Retinal pigment epithelial cell (primary cell): ENCODE measurements at regions not wholly inside any gene's neighbourhood (a gene's known extent, or its start where the extent isn't known, plus 50 kb on each side); places are given as distances from the start of the nearest gene placed in this dataset.

Source experiments
- DNase-seq: peaks from one replicate; pipeline ENCODE4 v3.0.0-alpha.2; 2010; ENCODE audit warnings: low read depth
- H3K4me3 ChIP-seq: 2 replicates; pipeline ENCODE4 v1.5.1; 2011; ENCODE audit warnings: mild to moderate bottlenecking, low read length, control low read depth, moderate library complexity
- CTCF ChIP-seq: conservative IDR thresholded peaks from 2 replicates; pipeline ENCODE4 v1.5.1; 2011; ENCODE audit warnings: low read depth, low read length, control low read depth, inconsistent platforms

GRCh38 chr7:51977913-51978312 is 661.3 kb upstream of the COBL start:
- DNase-seq, result no peak

GRCh38 chr7:51973939-51974338 is 657.3 kb upstream of the COBL start:
- TF ChIP-seq CTCF, result no peak
- H3K4me3 ChIP-seq, result no peak overlapping the region
- no peak for DNase-seq

More at GRCh38 chr7:51977913-51978312, 661.3 kb upstream of the COBL start:
- TF ChIP-seq CTCF, result no peak
- H3K4me3 ChIP-seq, result no peak overlapping the region

GRCh38 chr7:51973071-51973470 is 656.5 kb upstream of the COBL start:
- TF ChIP-seq CTCF, result no peak
- no peak for DNase-seq
- no peak overlapping the region for H3K4me3 ChIP-seq

GRCh38 chr7:51970961-51971665 is 654.5 kb upstream of the COBL start:
- no peak for DNase-seq
- TF ChIP-seq CTCF, result no peak
- no peak overlapping the region for H3K4me3 ChIP-seq

GRCh38 chr7:51968461-51968860 is 651.9 kb upstream of the COBL start:
- no peak for TF ChIP-seq CTCF
- no peak for DNase-seq

GRCh38 chr7:51965454-51965853 is 648.8 kb upstream of the COBL start:
- DNase-seq, result no peak
- H3K4me3 ChIP-seq, result no peak overlapping the region
- no peak for TF ChIP-seq CTCF

More at GRCh38 chr7:51968461-51968860, 651.9 kb upstream of the COBL start:
- no peak overlapping the region for H3K4me3 ChIP-seq

- DNase-seq, result no peak
- TF ChIP-seq CTCF, result no peak
- H3K4me3 ChIP-seq, result no peak overlapping the region
Measured at GRCh38 chr7:51961804-51962203, 645.2 kb upstream of the COBL start.
